SIG-M5 treated with dmso at 0.1 percent for 504 hours (cell line): ENCODE measurements at regions not wholly inside any gene's neighbourhood (a gene's known extent, or its start where the extent isn't known, plus 50 kb on each side); places are given as distances from the start of the nearest gene placed in this dataset.

ENCODE experiments used
- DNase-seq: peaks from one replicate; lab custom pipeline; 2025; ENCODE audit not compliant: unreplicated experiment; lab: John Stamatoyannopoulos, UW

GRCh38 chr20:60962367-60963045 is 289.6 kb upstream of the CDH4 start:
- DNase-seq: no peak

GRCh38 chr20:60963146-60963545 is 288.9 kb upstream of the CDH4 start:
- no peak for DNase-seq

- DNase-seq: no peak
Measured at GRCh38 chr20:60964911-60965310, 287.1 kb upstream of the CDH4 start.

GRCh38 chr20:60966031-60966430 is 286.0 kb upstream of the CDH4 start:
- no peak for DNase-seq

GRCh38 chr20:60966766-60967165 is 285.3 kb upstream of the CDH4 start:
- DNase-seq: no peak

GRCh38 chr20:60967431-60968316 is 284.4 kb upstream of the CDH4 start:
- no peak for DNase-seq

- no peak for DNase-seq
Measured at GRCh38 chr20:60968853-60969720, 283.0 kb upstream of the CDH4 start.

GRCh38 chr20:60970601-60971000 is 281.5 kb upstream of the CDH4 start:
- no peak for DNase-seq

GRCh38 chr20:60974022-60974421 is 278.0 kb upstream of the CDH4 start:
- DNase-seq: no peak

- DNase-seq: no peak
Measured at GRCh38 chr20:60974441-60974945, 277.6 kb upstream of the CDH4 start.

GRCh38 chr20:60976139-60976538 is 275.9 kb upstream of the CDH4 start:
- DNase-seq: no peak

GRCh38 chr20:60976913-60977312 is 275.1 kb upstream of the CDH4 start:
- no peak for DNase-seq

- DNase-seq: no peak
Measured at GRCh38 chr20:60977901-60978300, 274.2 kb upstream of the CDH4 start.

GRCh38 chr20:60984666-60985065 is 267.4 kb upstream of the CDH4 start:
- no peak for DNase-seq

GRCh38 chr20:60986506-60987156 is 265.4 kb upstream of the CDH4 start:
- DNase-seq: no peak

GRCh38 chr20:60990061-60990460 is 262.0 kb upstream of the CDH4 start:
- DNase-seq: no peak

- DNase-seq: no peak
Measured at GRCh38 chr20:60990643-60991042, 261.4 kb upstream of the CDH4 start.

- DNase-seq: peak; percentile 5
Measured at GRCh38 chr20:60993433-60994044, 258.5 kb upstream of the CDH4 start.

GRCh38 chr20:60999250-60999649 is 252.8 kb upstream of the CDH4 start:
- no peak for DNase-seq

GRCh38 chr20:61002090-61002489 is 250.0 kb upstream of the CDH4 start:
- DNase-seq: no peak
